Thoracic aorta (tissue), 2 donors: ENCODE measurements at regions not wholly inside any gene's neighbourhood (a gene's known extent, or its start where the extent isn't known, plus 50 kb on each side); places are given as distances from the start of the nearest gene placed in this dataset.

Experiments
- ATAC-seq: fragments of 150-250 bp; one replicate; pipeline ENCODE4 v1.8.0; 2017; ENCODE audit warnings: low read depth; ENCODE audit not compliant: insufficient number of reproducible peaks, low FRiP score
- DNase-seq: peaks from one replicate; pipeline ENCODE4 v3.0.0-alpha.2; 2020; ENCODE audit warnings: low spot score
- H3K27ac ChIP-seq, 2 donors: fragments of 200-600 bp; sonication (generic); 1 replicate in 1 of 2; 2 replicates in 1 of 2; pipeline ENCODE4 v1.5.1; 2016; ENCODE audit warnings: mild to moderate bottlenecking in 2 of 2, moderate library complexity in 2 of 2
- H3K27me3 ChIP-seq: fragments of 200-600 bp; sonication (generic); replicated peaks from 2 replicates; pipeline ENCODE4 v1.6.0; 2016; ENCODE audit warnings: mild to moderate bottlenecking; ENCODE audit not compliant: insufficient read depth
- H3K36me3 ChIP-seq: fragments of 200-600 bp; sonication (generic); one replicate; pipeline ENCODE4 v1.5.1; 2016
- H3K4me1 ChIP-seq, 2 donors: fragments of 200-600 bp; sonication (generic); 1 replicate in 1 of 2; 2 replicates in 1 of 2; pipeline versions ENCODE4 v1.5.1 to v1.6.0; 2016; ENCODE audit warnings: low read depth in 2 of 2, mild to moderate bottlenecking in 1 of 2; ENCODE audit not compliant: control insufficient read depth in 1 of 2
- H3K4me3 ChIP-seq: fragments of 200-600 bp; sonication (generic); 2 replicates; pipeline ENCODE4 v1.5.1; 2016; ENCODE audit warnings: mild to moderate bottlenecking
- H3K9me3 ChIP-seq: fragments of 200-600 bp; sonication (generic); 2 replicates; pipeline ENCODE4 v1.5.1; 2016
- TF ChIP-seq, protein P1 (sequence below): fragments of 200-600 bp; sonication (generic); IDR thresholded peaks from one replicate; pipeline ENCODE4 v1.5.1; 2019; ENCODE audit warnings: antibody characterized with exemption

DNA sequence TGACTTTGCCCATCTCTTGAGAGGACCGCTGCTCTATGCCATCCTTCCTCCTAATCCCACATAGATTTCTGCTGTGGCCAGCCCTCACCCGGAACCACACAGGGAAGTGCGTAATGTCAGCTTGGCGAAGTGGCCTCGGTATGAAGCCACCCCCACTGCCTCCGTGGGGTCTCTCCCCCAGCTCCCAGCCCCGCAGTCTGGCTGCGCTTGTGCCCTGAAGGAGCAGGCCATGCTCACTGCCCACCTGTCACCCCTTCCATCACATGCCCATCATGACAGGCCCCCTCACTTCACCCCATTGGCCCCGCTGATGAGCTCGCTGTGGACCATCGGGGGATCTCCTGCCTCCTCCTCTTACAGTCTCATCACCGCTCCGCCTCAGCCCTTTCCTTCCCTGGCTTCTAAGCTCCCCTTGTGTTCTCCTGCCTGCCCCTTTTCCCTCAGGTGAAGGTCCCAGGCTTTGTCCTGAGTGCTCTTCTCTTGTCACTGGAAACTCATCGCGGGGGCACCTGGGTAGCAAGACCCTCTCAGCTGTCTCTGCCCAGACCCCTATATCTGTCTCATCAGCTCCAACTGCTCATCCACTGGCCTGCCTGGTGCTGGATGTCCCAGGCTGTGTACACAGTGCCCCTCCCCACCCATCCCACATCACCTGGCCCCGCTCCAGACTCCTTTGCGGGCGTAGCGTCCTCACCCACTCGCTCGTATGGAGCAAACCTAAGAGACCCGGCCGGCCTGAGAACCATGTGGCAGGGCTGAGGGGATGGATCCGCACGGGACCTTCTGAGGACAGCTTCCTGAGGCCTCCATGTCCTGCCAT is 81.7 kb downstream of the GLI2 start:
- DNase-seq (no peak), ATAC-seq (no peak)
- Histone ChIP-seq H3K4me3 (no peak overlapping the region), H3K27me3 (no peaks in the 10 kb centered on the region), H3K27ac (no peak overlapping the region), H3K9me3 (no peaks in the 10 kb centered on the region), H3K36me3 (no peaks in the 10 kb centered on the region), H3K4me1 (peaks cover 4 to 35% of the 10 kb centered on the region in 2 donors)
- TF ChIP-seq, protein P1, sequence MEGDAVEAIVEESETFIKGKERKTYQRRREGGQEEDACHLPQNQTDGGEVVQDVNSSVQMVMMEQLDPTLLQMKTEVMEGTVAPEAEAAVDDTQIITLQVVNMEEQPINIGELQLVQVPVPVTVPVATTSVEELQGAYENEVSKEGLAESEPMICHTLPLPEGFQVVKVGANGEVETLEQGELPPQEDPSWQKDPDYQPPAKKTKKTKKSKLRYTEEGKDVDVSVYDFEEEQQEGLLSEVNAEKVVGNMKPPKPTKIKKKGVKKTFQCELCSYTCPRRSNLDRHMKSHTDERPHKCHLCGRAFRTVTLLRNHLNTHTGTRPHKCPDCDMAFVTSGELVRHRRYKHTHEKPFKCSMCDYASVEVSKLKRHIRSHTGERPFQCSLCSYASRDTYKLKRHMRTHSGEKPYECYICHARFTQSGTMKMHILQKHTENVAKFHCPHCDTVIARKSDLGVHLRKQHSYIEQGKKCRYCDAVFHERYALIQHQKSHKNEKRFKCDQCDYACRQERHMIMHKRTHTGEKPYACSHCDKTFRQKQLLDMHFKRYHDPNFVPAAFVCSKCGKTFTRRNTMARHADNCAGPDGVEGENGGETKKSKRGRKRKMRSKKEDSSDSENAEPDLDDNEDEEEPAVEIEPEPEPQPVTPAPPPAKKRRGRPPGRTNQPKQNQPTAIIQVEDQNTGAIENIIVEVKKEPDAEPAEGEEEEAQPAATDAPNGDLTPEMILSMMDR, result no peak

DNA sequence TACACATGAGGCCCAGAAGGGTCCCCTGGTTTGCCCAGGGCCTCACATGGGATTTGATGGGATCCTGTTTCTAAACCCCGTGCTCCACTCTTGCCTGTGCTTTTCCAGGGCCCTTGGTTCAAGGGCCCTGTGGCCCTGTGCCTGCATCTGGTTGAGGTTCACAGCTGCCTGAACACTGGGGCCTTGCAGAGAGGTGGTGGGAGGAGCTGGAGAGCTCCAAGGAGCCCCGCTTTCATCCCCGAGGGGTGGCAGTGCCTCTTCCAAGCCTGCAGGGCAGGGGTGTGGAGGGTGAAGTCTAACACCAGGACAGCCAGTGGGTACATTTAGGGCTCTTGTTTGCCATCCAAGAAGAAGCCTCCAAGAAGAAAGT is 82.3 kb downstream of the GLI2 start:
- peaks cover 4 to 35% of the 10 kb centered on the region in 2 donors for H3K4me1 ChIP-seq
- no peak overlapping the region for H3K4me3 ChIP-seq
- no peaks in the 10 kb centered on the region for H3K36me3 ChIP-seq
- H3K27ac ChIP-seq, result no peak overlapping the region
- TF ChIP-seq, protein P1, result no peak
- DNase-seq (no peak), ATAC-seq (no peak)
- no peaks in the 10 kb centered on the region for H3K9me3 ChIP-seq
- H3K27me3 ChIP-seq, result no peaks in the 10 kb centered on the region

DNA sequence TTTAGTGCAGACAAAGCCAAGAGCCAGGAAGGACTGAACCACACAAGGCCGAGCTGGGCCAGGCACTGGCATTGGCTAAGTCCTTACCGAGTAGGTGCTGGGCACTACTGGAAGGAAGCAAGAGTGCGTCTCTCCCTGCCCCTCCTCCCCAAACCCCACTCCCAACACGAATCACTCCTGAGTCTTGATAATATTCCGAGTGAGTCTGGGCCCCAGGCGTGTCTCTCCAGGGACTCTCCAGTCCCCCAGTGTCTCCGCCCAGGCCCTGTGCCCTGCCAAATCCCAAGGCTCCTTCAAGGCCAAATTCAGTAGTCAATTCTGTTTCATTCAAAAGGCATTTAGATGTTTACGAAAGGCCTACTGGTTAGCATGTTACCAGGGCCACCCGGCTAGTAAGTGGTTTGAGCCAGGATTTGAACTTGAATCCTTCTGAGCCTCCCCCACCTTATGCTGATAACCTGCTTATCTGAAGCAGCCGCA is 82.8 kb downstream of the GLI2 start:
- DNase-seq (no peak), ATAC-seq (no peak)
- Histone ChIP-seq H3K27ac (peak overlapping the region in 1 of 2 donors; percentile 44), H3K9me3 (no peaks in the 10 kb centered on the region), H3K4me1 (peaks cover 4 to 35% of the 10 kb centered on the region in 2 donors), H3K4me3 (no peak overlapping the region), H3K27me3 (no peaks in the 10 kb centered on the region), H3K36me3 (no peaks in the 10 kb centered on the region)
- TF ChIP-seq, protein P1, result no peak

DNA sequence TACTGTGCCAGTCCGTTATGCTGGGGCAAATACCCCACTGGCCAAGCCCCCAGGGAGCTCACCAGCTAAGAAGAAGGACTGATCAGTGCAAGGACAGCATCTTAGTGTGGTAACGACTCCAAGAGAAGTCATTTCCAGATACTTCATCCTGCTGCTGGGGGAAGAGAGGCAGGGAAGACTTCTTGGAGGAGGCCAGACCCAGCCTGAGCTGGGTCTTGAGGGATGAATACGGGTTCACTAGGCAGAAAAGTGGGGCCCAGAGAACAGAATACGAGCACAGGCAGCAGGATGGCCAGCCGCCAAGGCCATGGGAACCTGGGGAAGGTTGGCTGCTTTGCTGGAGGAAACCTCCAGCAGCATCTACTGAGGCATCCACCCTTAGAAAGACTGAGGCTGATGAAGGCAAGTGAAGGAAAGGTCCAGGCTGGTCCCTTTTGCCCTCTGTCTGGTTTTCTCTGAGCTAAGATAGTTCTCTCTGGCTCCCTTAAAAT is 84.1 kb downstream of the GLI2 start:
- H3K4me1 ChIP-seq, result peaks cover 4 to 35% of the 10 kb centered on the region in 2 donors
- no peak overlapping the region for H3K4me3 ChIP-seq
- ATAC-seq (no peak), DNase-seq (no peak)
- H3K27ac ChIP-seq, result no peak overlapping the region
- no peaks in the 10 kb centered on the region for H3K27me3 ChIP-seq
- H3K9me3 ChIP-seq, result no peaks in the 10 kb centered on the region
- TF ChIP-seq, protein P1, result no peak
- no peaks in the 10 kb centered on the region for H3K36me3 ChIP-seq

DNA sequence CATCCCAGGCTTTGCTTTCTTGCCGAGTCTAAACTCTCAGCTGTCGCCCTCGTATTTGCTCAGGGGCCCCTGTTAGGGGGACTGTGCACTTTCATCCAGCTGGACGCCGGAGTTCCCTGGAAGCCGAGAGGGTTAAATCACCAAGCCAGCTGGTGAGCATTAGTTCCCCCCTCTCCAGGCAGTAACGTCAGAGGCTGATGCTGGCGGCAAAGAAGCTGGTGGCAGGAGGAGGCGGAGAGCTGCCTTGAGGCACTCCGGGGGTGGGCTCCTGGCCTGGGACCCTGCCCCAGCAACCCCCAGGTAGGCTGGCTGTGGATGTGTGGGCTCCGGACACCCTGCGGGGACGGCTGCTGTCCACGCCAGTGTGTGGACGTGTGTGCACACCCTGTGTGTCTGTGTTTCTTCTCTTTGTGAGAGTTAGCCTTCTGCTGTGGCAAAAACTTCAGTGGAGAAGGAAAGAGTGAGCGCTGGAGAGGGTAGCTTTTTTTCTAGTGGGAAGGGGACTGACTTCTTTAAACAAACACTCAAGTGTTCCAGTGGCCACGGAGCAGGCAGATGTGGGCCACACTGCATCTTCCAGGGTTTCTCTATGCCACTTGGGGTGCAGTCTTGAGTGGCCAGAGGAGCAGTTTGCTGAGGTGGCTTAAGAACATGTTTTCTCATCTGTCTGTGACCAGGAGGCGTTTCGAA is 84.7 kb downstream of the GLI2 start:
- TF ChIP-seq, protein P1, result no peak
- Histone ChIP-seq H3K4me3 (no peak overlapping the region), H3K36me3 (no peaks in the 10 kb centered on the region), H3K27me3 (no peaks in the 10 kb centered on the region), H3K4me1 (peaks cover 4 to 35% of the 10 kb centered on the region in 2 donors), H3K9me3 (no peaks in the 10 kb centered on the region), H3K27ac (no peak overlapping the region)
- DNase-seq, result no peak
- ATAC-seq, result no peak
